Left ventricle myocardium inferior (tissue), 1 donor: ENCODE measurements at regions not wholly inside any gene's neighbourhood (a gene's known extent, or its start where the extent isn't known, plus 50 kb on each side); places are given as distances from the start of the nearest gene placed in this dataset.
"Not testable (repeated sequence)": the region's sequence is repeated elsewhere in the genome, so short reads cannot be mapped to it uniquely, and the experiment has no call there.

Experiments used
- DNase-seq: peaks from one replicate; pipeline ENCODE4 v3.0.0-alpha.2; 2020
- H3K27ac ChIP-seq: fragments of 200-600 bp; replicated peaks from 2 replicates; pipeline ENCODE4 v1.8.0; 2021
- H3K27me3 ChIP-seq: fragments of 200-600 bp; 2 replicates; pipeline ENCODE4 v1.8.0; 2021; ENCODE audit warnings: low read depth
- H3K36me3 ChIP-seq: fragments of 200-600 bp; 2 replicates; pipeline ENCODE4 v1.8.0; 2021
- H3K4me1 ChIP-seq: fragments of 200-600 bp; 2 replicates; pipeline ENCODE4 v1.8.0; 2021
- H3K4me3 ChIP-seq: fragments of 200-600 bp; 2 replicates; pipeline ENCODE4 v1.8.0; 2021; ENCODE audit warnings: mild to moderate bottlenecking, moderate library complexity
- H3K9me3 ChIP-seq: fragments of 200-600 bp; replicated peaks from 2 replicates; pipeline ENCODE4 v1.8.0; 2021
- intact Hi-C: fragments of 100-400 bp; cut with micrococcal nuclease; formaldehyde crosslinking; loops from one replicate; pipeline ENCODE4 v1.11.0; 2022
- TF ChIP-seq, protein P1 (sequence below): fragments of 200-600 bp; IDR thresholded peaks from 2 replicates; pipeline ENCODE4 v1.8.0; 2021; ENCODE audit warnings: antibody characterized with exemption, mild to moderate bottlenecking, borderline replicate concordance
- donor health status: DM: no; HTN: yes; CAD: no; lungs with severe emphysema.

- no peaks in the 10 kb centered on the region for H3K27me3 ChIP-seq
- H3K9me3 ChIP-seq, result peaks cover 7% of the 10 kb centered on the region
- intact Hi-C loops, result no loop called here
- no peak overlapping the region for H3K27ac ChIP-seq
- DNase-seq, result no peak
- H3K4me3 ChIP-seq, result no peak overlapping the region
- H3K4me1 ChIP-seq, result no peaks in the 10 kb centered on the region
- TF ChIP-seq, protein P1, sequence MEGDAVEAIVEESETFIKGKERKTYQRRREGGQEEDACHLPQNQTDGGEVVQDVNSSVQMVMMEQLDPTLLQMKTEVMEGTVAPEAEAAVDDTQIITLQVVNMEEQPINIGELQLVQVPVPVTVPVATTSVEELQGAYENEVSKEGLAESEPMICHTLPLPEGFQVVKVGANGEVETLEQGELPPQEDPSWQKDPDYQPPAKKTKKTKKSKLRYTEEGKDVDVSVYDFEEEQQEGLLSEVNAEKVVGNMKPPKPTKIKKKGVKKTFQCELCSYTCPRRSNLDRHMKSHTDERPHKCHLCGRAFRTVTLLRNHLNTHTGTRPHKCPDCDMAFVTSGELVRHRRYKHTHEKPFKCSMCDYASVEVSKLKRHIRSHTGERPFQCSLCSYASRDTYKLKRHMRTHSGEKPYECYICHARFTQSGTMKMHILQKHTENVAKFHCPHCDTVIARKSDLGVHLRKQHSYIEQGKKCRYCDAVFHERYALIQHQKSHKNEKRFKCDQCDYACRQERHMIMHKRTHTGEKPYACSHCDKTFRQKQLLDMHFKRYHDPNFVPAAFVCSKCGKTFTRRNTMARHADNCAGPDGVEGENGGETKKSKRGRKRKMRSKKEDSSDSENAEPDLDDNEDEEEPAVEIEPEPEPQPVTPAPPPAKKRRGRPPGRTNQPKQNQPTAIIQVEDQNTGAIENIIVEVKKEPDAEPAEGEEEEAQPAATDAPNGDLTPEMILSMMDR, result no peak
- peaks cover 89% of the 10 kb centered on the region for H3K36me3 ChIP-seq
These were observed 89.3 kb upstream of the ZNF746 start for GRCh38 chr7:149586646-149587645.

DNA sequence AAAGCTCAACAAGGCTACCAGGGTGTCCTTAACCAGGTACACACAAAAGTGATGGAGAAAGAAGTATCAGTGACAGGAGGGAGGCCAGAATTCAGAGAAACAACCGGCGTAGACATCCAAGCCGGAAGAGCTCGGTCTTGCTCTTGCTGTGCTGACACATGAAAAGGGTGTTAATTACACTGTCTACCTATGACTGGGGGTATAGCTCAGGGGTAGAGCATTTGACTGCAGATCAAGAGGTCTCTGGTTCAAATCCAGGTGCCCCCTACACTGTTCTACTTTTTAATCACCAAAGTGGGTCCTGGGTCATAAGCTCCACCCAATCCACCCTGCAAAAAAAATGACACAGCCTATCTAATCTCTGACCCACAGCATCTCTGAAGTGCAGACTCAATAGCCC is 86.9 kb upstream of the ZNF746 start:
- no peak for DNase-seq
- H3K4me1 ChIP-seq, result no peaks in the 10 kb centered on the region
- H3K36me3 ChIP-seq, result peaks cover 92% of the 10 kb centered on the region
- intact Hi-C loops, result no loop called here
- H3K27ac ChIP-seq, result no peak overlapping the region
- peaks cover 22% of the 10 kb centered on the region for H3K9me3 ChIP-seq
- no peak overlapping the region for H3K4me3 ChIP-seq
- TF ChIP-seq, protein P1, result no peak
- H3K27me3 ChIP-seq, result no peaks in the 10 kb centered on the region

DNA sequence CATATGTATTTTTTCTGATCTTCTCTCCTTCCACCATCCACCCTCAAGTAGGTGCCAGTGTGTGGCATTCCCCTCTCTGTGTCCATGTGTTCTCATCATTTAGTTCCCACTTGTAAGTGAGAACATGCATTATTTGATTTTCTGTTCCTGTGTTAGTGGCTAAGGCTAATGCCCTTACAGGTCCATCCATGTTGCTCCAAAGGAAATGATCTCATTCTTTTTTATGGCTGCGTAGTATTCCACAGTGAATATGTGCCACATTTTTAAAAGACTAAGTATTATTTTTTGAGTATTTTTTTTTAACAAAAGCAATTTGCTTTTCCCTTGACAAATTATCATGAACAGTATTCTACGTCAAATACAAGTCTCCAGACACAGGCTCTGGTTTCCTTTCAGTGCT is 86.4 kb upstream of the ZNF746 start:
- no peak for DNase-seq
- Histone ChIP-seq H3K4me3 (no peak overlapping the region), H3K4me1 (no peaks in the 10 kb centered on the region), H3K36me3 (peaks cover 93% of the 10 kb centered on the region), H3K27me3 (no peaks in the 10 kb centered on the region), H3K27ac (no peak overlapping the region), H3K9me3 (peaks cover 26% of the 10 kb centered on the region)
- TF ChIP-seq, protein P1, result no peak
- intact Hi-C loops, result no loop called here

- Histone ChIP-seq H3K27me3 (no peaks in the 10 kb centered on the region), H3K9me3 (peaks cover 35% of the 10 kb centered on the region), H3K4me3 (no peak overlapping the region), H3K4me1 (no peaks in the 10 kb centered on the region), H3K36me3 (peaks cover 63% of the 10 kb centered on the region), H3K27ac (no peak overlapping the region)
- no peak for DNase-seq
- intact Hi-C loops, result no loop called here
- TF ChIP-seq, protein P1, result no peak
These were observed 82.7 kb upstream of the ZNF746 start for GRCh38 chr7:149580328-149580727.

- intact Hi-C loops, H3K4me1 ChIP-seq, H3K4me3 ChIP-seq, H3K27me3 ChIP-seq, H3K27ac ChIP-seq, DNase-seq: not testable (repeated sequence)
- H3K36me3 ChIP-seq, result peaks cover 55% of the 10 kb centered on the region
- H3K9me3 ChIP-seq, result peaks cover 44% of the 10 kb centered on the region
These were observed 81.8 kb upstream of the ZNF746 start for GRCh38 chr7:149579365-149579764.

DNA sequence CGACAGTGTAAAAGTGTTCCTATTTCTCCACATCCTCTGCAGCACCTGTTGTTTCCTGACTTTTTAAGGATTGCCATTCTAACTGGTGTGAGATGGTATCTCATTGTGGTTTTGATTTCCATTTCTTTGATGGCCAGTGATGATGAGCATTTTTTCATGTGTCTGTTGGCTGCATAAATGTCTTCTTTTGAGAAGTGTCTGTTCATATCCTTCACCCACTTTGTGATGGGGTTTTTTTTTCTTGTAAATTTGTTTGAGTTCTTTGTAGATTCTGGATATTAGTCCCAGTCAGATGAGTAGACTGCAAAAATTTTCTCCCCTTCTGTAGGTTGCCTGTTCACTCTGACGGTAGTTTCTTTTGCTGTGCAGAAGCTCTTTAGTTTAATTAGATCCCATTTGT is 76.8 kb upstream of the ZNF746 start:
- H3K27ac ChIP-seq, H3K4me3 ChIP-seq, H3K27me3 ChIP-seq, H3K4me1 ChIP-seq, DNase-seq, intact Hi-C loops: not testable (repeated sequence)
- H3K9me3 ChIP-seq, result peaks cover 61% of the 10 kb centered on the region
- H3K36me3 ChIP-seq, result peaks cover 23% of the 10 kb centered on the region
